ENCODE measurements at regions not wholly inside any gene's neighbourhood (a gene's known extent, or its start where the extent isn't known, plus 50 kb on each side); places are given as distances from the start of the nearest gene placed in this dataset.

DNA sequence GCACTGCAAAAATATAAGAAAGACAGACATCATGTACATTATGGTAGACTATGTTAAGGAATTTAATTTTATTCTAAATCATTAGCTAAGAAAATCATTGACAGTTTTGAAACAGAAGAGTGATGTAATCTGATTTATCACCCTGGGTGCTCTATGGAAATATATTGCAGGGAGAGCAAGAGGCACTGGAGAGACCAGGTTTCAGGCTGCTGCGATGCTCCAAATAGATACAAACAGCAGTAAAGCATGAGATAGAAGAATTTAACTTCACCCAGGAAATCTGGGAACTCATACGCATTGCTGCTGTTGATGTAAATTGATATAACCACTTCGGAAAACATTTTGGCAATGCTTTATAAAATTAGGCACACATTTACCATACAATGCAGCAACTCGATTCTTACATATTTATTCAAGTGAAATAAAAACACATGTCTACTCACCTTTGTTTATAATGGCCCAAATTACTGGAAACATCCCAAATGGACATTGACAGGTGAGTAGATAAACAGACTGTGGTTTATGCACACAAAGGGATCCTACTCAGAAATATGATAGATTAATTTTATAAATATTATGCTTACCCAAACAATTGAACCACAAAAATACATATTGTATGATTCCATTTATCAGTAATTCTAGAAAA lies 535.1 kb upstream of the CHORDC1 start:
- no peak for TF ChIP-seq SPI1 (IDR thresholded peaks at IDR 0.05; ENCODE audit: borderline replicate concordance, low read depth)
- TF ChIP-seq, protein P1, sequence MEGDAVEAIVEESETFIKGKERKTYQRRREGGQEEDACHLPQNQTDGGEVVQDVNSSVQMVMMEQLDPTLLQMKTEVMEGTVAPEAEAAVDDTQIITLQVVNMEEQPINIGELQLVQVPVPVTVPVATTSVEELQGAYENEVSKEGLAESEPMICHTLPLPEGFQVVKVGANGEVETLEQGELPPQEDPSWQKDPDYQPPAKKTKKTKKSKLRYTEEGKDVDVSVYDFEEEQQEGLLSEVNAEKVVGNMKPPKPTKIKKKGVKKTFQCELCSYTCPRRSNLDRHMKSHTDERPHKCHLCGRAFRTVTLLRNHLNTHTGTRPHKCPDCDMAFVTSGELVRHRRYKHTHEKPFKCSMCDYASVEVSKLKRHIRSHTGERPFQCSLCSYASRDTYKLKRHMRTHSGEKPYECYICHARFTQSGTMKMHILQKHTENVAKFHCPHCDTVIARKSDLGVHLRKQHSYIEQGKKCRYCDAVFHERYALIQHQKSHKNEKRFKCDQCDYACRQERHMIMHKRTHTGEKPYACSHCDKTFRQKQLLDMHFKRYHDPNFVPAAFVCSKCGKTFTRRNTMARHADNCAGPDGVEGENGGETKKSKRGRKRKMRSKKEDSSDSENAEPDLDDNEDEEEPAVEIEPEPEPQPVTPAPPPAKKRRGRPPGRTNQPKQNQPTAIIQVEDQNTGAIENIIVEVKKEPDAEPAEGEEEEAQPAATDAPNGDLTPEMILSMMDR (IDR thresholded peaks at IDR 0.05; ENCODE audit: insufficient read depth, low read length) = no peak
